Activated T-cell treated with anti-CD3 and anti-CD28 coated beads, Interleukin-2, amount 50 U/mL, for 72 hours (primary cell): ENCODE measurements at regions not wholly inside any gene's neighbourhood (a gene's known extent, or its start where the extent isn't known, plus 50 kb on each side); places are given as distances from the start of the nearest gene placed in this dataset.
"Not testable (repeated sequence)": the region's sequence is repeated elsewhere in the genome, so short reads cannot be mapped to it uniquely, and the experiment has no call there.

ENCODE experiments used
- ATAC-seq, 2 donors: fragments of 150-1000 bp; cut with Tn5 transposase; replicated peaks in 1 of 2; 2 replicates each; pipeline ENCODE4 v1.10.0; 2021; ENCODE audit warnings: moderate library complexity in 2 of 2, mild to moderate bottlenecking in 1 of 2
- DNase-seq, 2 donors: peaks; one replicate each; pipeline ENCODE4 v3.0.0; 2021 to 2022; ENCODE audit warnings: mixed read lengths in 1 of 2
- H3K27ac Mint-ChIP-seq: one replicate; pipeline ENCODE4 v1.8.0; 2022; ENCODE audit warnings: mild to moderate bottlenecking, moderate library complexity, mixed read lengths
- H3K27me3 Mint-ChIP-seq: one replicate; pipeline ENCODE4 v1.8.0; 2022; ENCODE audit warnings: low read depth, mixed read lengths
- H3K36me3 Mint-ChIP-seq, 2 donors: one replicate each; pipeline ENCODE4 v1.8.0; 2022; ENCODE audit warnings: mixed read lengths in 2 of 2, mild to moderate bottlenecking in 1 of 2; ENCODE audit not compliant: insufficient read depth in 2 of 2
- H3K4me1 Mint-ChIP-seq: one replicate; pipeline ENCODE4 v1.8.0; 2022; ENCODE audit warnings: low read depth, mixed read lengths
- H3K4me3 Mint-ChIP-seq, 2 donors: one replicate each; pipeline ENCODE4 v1.8.0; 2022; ENCODE audit warnings: mild to moderate bottlenecking in 2 of 2, mixed read lengths in 2 of 2, moderate library complexity in 2 of 2
- H3K9me3 Mint-ChIP-seq, 2 donors: one replicate each; pipeline ENCODE4 v1.8.0; 2022; ENCODE audit warnings: mixed read lengths in 2 of 2

DNA sequence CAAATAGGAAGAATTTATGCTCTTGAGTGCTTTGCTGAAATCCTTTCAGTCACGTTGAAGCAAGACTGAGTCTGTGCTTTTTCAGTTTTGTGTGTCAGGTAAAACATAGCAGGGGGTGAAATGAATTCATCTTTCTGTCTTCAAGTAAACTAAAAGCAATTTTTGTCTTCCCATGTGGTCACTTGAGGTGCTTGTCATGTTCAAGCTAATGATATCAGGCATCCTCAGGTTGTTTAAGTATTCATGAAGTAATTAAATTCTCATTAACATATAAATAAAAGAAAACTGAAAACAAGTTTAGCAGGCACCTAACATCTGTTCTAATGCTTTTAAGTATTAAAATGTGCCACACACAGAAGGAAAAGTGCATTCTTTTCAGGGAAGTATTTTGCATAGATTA, 2701.3 kb downstream of the PCDH9 start:
- no peak for ATAC-seq
- Mint-ChIP-seq H3K27me3 (no peaks in the 10 kb centered on the region), H3K4me1 (no peaks in the 10 kb centered on the region), H3K36me3 (no peaks in the 10 kb centered on the region), H3K9me3 (peaks cover 0 to 2% of the 10 kb centered on the region in 2 donors), H3K27ac (no peak overlapping the region), H3K4me3 (no peak overlapping the region)
- no peak for DNase-seq

DNA sequence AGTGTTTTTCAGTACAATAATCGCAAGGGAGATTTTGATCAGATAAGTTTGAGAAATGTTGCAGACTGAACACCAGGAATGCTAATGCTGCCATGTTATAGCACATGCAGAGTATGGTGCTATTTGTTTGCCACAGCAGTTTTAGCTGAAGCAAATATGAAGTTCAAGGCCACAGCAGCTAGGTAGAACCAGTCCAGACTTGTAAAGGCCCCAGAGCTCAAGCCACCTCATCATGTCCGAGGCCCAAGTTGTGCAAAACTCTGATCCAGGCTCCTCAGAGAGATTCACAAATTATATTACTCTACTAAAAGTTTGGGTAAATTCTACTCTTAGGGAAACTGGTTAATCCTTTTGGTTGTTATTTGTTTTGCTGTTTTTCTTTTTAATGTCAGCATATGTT, 2702.6 kb downstream of the PCDH9 start:
- no peak overlapping the region for H3K27ac Mint-ChIP-seq
- DNase-seq = no peak
- H3K9me3 Mint-ChIP-seq = peaks cover 0 to 2% of the 10 kb centered on the region in 2 donors
- no peaks in the 10 kb centered on the region for H3K36me3 Mint-ChIP-seq
- no peak overlapping the region for H3K4me3 Mint-ChIP-seq
- no peak for ATAC-seq
- H3K27me3 Mint-ChIP-seq = no peaks in the 10 kb centered on the region
- H3K4me1 Mint-ChIP-seq = no peaks in the 10 kb centered on the region

DNA sequence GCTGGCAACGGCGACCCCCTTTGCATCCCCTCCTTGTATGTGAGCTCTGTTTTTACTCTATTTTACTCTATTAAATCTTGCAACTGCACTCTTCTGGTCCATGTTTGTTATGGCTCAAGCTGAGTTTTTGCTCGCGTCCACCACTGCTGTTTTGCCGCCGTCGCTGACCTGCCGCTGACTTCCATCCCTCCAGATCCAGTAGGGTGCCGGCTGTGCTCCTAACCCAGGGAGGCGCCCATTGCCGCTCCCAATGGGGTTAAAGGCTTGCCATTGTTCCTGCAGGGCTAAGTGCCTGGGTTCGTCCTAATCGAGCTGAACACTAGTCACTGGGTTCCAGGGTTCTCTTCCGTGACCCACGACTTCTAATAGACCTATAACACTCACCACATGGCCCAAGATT, 2704.4 kb downstream of the PCDH9 start:
- Mint-ChIP-seq H3K9me3 (peaks cover 0 to 4% of the 10 kb centered on the region in 2 donors), H3K4me1 (no peaks in the 10 kb centered on the region), H3K27ac (no peak overlapping the region), H3K36me3 (no peaks in the 10 kb centered on the region), H3K27me3 (no peaks in the 10 kb centered on the region), H3K4me3 (no peak overlapping the region)
- ATAC-seq (no peak), DNase-seq (no peak)

DNA sequence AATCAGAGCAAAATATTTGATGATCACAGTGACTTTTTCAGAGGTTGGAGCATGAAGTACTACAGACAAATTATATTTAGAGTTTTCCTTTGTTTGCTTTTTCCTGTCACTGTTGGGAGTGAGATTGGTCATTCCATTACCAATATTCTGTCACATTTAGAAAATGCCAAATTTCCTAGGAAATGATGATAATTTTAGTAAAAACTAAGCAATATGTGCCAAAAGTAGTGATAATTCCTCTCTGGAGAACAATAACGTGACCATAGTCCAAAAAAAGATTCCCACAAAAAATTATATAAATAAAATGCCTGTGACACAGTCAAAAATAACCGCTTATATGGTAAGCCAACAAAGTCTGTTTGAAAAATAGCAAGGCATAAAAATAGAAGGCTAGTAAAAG, 2719.4 kb downstream of the PCDH9 start:
- Mint-ChIP-seq H3K4me3 (no peak overlapping the region), H3K27me3 (no peaks in the 10 kb centered on the region), H3K4me1 (no peaks in the 10 kb centered on the region), H3K36me3 (no peaks in the 10 kb centered on the region), H3K27ac (no peak overlapping the region), H3K9me3 (peaks cover 3 to 8% of the 10 kb centered on the region in 2 donors)
- ATAC-seq = no peak
- DNase-seq = no peak

DNA sequence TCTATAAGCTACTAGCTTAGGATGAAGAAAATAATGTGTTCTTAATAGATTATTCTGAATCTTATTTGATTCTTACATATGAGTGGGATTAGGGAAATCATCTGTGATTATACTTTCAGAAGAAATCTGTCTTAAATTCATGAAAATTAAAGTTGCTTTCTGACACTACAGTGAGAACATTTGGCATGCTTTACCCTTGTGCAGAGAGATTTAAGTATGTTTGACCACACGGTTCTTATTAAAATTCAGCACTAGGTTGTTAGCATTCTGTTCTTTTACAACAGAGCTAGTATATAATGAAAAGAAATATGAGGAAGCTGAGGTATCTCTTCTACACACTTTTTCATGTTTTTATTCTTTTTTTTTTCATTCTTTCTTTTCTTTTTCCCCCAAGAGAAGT, 2723.9 kb downstream of the PCDH9 start:
- no peak for ATAC-seq
- Mint-ChIP-seq H3K9me3 (peaks cover 4 to 9% of the 10 kb centered on the region in 2 donors), H3K4me3 (no peak overlapping the region), H3K27me3 (no peaks in the 10 kb centered on the region), H3K36me3 (no peaks in the 10 kb centered on the region), H3K27ac (no peak overlapping the region), H3K4me1 (no peaks in the 10 kb centered on the region)
- no peak for DNase-seq

DNA sequence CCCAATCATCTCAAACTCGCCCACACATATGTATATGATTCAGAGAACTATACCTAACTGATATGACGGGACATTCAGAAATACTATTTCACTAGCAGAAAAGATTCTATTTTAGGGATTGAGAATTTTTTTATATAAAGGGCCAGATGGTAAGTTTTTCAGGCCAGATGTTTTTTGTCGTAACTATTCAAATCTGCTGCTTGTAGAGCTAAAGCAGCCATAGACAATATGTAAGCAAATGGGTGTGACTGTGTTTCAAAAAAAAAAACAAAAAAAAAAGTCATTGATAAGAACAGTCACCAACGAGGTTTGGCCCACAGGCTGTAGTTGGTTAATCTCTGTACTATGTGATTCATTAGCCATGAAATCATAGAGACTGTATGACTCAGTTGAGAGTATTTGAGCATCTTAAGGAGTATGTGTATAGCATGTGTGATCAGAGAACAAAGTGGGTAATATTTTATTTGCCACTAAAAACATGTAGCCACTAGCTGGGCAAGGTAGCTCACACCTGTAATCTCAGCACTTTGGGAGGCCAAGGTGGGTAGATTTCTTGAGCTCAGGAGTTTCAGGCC, 2724.7 kb downstream of the PCDH9 start:
- ATAC-seq (peak in 1 of 2 donors; percentile 51), DNase-seq (no peak)
- no peak overlapping the region for H3K4me3 Mint-ChIP-seq
- no peaks in the 10 kb centered on the region for H3K36me3 Mint-ChIP-seq
- H3K27ac Mint-ChIP-seq = no peak overlapping the region
- H3K4me1 Mint-ChIP-seq = no peaks in the 10 kb centered on the region
- H3K9me3 Mint-ChIP-seq = peaks cover 4 to 9% of the 10 kb centered on the region in 2 donors
- no peaks in the 10 kb centered on the region for H3K27me3 Mint-ChIP-seq

DNA sequence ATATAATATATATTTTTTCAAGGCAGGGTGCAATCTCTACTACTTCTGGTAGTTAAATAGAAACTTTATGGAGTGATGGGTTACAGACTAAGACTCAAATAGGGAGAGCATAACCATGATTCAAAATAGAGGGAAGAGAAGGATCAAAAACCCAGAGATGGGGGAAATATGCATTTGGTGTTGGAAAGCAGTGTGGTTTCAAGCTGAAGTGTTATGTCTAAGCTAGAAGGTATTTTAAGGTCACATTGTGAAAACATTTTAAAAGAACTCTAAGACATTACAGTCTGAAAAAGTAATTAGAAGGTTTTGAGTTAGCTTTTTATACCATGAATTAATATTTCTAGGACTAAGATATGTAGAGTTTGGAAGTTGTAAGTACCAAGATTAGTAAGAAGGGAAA, 2741.4 kb downstream of the PCDH9 start:
- Mint-ChIP-seq H3K36me3 (no peaks in the 10 kb centered on the region), H3K4me1 (no peaks in the 10 kb centered on the region), H3K9me3 (peaks cover 2 to 3% of the 10 kb centered on the region in 2 donors), H3K27me3 (no peaks in the 10 kb centered on the region), H3K4me3 (no peak overlapping the region), H3K27ac (no peak overlapping the region)
- DNase-seq = no peak
- no peak for ATAC-seq

DNA sequence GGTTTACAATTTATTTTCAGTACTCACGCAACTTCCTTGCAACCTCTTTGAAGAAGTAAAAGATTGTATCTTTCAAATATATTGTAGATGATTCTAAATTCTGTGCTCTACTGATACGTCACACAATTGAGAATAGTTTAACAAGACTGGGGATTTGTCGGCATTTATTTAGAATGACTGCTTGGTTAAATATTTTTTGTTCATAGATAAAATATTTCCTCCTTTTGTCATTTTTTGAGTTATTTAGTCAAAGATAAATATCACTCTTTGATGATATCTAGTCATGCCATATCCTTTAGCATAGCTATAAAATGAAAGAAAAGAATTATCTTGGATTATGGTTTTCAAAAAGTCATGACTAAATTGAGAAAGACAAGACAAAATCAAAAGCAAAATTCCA, 2747.8 kb downstream of the PCDH9 start:
- Mint-ChIP-seq H3K27me3 (no peaks in the 10 kb centered on the region), H3K9me3 (peaks cover 4 to 6% of the 10 kb centered on the region in 2 donors), H3K36me3 (no peaks in the 10 kb centered on the region), H3K4me1 (no peaks in the 10 kb centered on the region), H3K27ac (no peak overlapping the region), H3K4me3 (no peak overlapping the region)
- DNase-seq = no peak
- no peak for ATAC-seq

DNA sequence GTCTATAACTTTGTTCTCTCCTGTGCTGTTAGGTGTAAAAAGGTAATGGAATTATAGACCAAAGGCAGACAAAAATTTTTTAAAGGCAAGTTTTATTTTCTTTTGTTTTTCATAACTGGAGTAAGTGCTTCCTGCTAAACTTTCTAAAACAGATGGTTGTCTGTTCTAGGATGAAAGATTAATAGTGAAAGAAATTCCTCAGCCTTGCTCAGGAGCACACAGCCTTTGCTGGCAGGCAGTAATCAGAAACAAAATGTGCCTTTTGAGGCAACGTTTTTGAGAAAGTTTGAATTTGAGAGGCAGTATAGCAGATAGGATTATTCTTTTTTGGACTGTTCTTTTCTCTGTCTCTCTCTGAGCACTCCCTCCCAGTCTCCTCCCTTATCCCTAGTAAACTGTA, 2749.5 kb downstream of the PCDH9 start:
- no peaks in the 10 kb centered on the region for H3K36me3 Mint-ChIP-seq
- H3K27ac Mint-ChIP-seq = no peak overlapping the region
- H3K9me3 Mint-ChIP-seq = peaks cover 7% of the 10 kb centered on the region in 2 donors
- no peak overlapping the region for H3K4me3 Mint-ChIP-seq
- no peak for ATAC-seq
- DNase-seq = no peak
- H3K27me3 Mint-ChIP-seq = no peaks in the 10 kb centered on the region
- H3K4me1 Mint-ChIP-seq = no peaks in the 10 kb centered on the region

DNA sequence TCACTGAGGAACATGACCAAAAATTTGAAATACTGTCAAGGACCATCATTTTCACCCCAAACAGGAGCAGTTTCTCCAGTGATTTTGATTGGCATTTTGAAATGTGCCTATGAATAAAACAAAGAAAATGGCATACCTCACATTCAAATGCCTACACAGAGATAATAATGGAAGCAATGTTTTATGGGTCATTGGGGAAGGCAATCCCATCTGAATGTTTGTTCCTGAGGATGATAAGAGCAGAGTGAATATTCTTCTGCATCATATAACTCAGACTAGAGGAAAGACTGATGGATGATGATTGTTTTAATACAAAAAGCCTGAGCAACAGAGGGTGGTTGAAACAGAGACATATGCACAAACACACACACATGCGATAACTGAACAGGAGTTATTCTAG, 2749.9 kb downstream of the PCDH9 start:
- no peaks in the 10 kb centered on the region for H3K36me3 Mint-ChIP-seq
- H3K4me3 Mint-ChIP-seq = no peak overlapping the region
- DNase-seq (no peak), ATAC-seq (no peak)
- H3K27ac Mint-ChIP-seq = no peak overlapping the region
- H3K4me1 Mint-ChIP-seq = no peaks in the 10 kb centered on the region
- peaks cover 7% of the 10 kb centered on the region in 2 donors for H3K9me3 Mint-ChIP-seq
- H3K27me3 Mint-ChIP-seq = no peaks in the 10 kb centered on the region

DNA sequence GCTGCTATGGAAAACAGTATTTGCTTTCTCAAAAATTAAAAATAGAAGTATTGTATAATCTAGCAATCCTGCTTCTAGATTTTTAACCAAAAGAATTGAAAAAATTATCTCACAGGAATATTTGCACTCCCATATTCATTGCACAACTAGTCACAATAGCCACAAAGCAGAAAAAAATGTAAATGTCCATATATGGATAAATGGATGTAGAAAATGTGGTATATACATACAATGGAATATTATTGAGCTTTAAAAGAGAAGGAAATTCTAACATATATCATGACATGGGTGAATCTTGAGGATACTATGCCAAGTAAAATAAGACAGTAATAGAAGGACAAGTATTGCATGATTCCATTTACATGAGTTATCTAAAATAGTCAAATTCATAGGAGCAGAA, 2753.0 kb downstream of the PCDH9 start:
- ATAC-seq = no peak
- H3K9me3 Mint-ChIP-seq = peaks cover 4 to 7% of the 10 kb centered on the region in 2 donors
- no peak overlapping the region for H3K27ac Mint-ChIP-seq
- no peaks in the 10 kb centered on the region for H3K27me3 Mint-ChIP-seq
- no peaks in the 10 kb centered on the region for H3K4me1 Mint-ChIP-seq
- H3K4me3 Mint-ChIP-seq = no peak overlapping the region
- H3K36me3 Mint-ChIP-seq = no peaks in the 10 kb centered on the region
- DNase-seq = no peak

DNA sequence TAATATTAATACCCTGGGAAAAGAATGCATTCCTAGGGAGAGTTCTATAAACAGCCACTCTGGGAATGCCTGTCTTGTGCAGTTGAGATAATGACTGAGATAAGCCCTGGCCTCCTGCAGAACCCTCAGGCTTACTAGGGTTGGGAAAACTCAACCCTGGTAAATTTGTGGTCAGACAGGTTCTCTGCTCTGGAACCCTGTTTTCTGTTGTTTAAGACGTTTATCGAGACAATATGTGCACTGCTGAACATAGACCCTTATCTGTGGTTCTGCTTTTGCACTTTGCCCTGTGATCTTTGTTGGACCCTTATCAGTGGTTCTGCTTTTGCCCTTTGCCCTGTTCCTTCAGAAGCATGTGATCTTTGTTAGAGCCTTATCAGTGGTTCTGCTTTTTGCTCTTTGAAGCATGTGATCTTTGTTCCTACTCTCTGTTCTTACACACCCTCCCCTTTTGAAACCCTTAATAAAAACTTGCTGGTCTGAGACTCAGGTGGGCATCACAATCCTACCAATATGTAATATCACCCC, 2754.0 kb downstream of the PCDH9 start:
- not testable (repeated sequence) for H3K4me1 Mint-ChIP-seq, H3K36me3 Mint-ChIP-seq, DNase-seq, H3K4me3 Mint-ChIP-seq, H3K9me3 Mint-ChIP-seq, H3K27ac Mint-ChIP-seq, ATAC-seq, H3K27me3 Mint-ChIP-seq

DNA sequence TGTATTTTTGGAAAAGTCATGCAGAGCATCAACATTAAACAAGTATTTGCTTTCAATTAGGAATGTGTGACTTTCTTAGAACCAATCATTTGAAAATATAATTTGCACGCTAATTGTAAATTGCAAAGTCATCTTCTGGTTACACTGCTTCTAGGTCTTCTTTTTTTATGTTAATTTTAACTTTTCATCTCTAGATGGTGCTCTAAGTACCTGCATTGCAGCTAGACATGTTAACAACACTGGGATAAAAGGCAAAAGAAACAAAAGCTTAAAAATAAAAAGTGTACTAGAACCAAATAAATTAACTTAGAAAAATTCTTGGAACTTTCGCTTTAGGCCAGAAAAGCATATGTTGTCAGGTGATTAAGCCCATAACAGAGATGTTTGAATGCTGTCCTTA, 2758.2 kb downstream of the PCDH9 start:
- ATAC-seq (no peak), DNase-seq (no peak)
- Mint-ChIP-seq H3K27ac (no peak overlapping the region), H3K9me3 (peaks cover 2 to 4% of the 10 kb centered on the region in 2 donors), H3K27me3 (no peaks in the 10 kb centered on the region), H3K4me1 (no peaks in the 10 kb centered on the region), H3K36me3 (no peaks in the 10 kb centered on the region), H3K4me3 (no peak overlapping the region)

DNA sequence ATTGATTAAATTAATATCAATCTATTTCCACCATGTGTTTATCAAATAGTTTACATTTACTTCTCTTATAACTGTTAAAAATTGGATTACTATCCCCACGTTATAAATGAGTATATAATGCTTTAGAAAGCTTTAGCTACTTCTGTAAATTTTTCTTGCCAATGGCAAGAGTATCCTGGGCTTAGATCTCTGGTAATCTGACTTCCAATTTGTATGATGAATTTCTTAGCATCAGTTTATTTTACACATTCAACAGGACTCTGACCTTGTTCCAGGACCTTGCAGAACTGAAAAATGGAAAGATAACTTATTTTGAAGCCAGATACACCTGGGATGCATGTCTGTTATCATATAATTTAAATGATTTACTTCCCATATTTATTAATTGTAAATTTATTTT, 2759.4 kb downstream of the PCDH9 start:
- ATAC-seq (no peak), DNase-seq (no peak)
- Mint-ChIP-seq H3K36me3 (no peaks in the 10 kb centered on the region), H3K9me3 (peaks cover 0 to 2% of the 10 kb centered on the region in 2 donors), H3K4me3 (no peak overlapping the region), H3K27ac (no peak overlapping the region), H3K27me3 (no peaks in the 10 kb centered on the region), H3K4me1 (no peaks in the 10 kb centered on the region)
